ENCODE measurements at regions not wholly inside any gene's neighbourhood (a gene's known extent, or its start where the extent isn't known, plus 50 kb on each side); places are given as distances from the start of the nearest gene placed in this dataset.

DNA sequence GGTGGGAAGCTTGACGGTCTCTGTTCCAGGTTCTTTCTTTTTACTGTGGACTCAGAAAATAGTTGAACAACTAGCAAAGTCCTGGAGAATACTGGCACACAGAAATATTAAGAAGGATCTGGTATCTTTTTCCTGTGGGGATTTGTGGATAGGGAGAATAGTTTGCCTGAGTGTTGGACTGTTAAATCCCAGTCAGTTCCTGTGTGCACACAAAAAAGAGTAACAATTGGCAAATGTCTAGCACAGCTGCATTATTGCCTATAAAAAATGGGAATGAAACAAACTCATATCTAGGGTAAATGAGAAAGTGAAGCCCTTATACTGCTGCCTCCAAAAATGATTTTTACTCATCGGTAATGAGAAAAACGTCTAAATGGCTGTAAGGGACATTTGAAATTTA lies 828.2 kb downstream of the JRKL start:
- Mint-ChIP-seq H3K4me3 (no peak overlapping the region), H3K27me3 (no peaks in the 10 kb centered on the region), H3K9me3 (ENCODE audit: low read depth) (peaks cover 2% of the 10 kb centered on the region), H3K36me3 (no peaks in the 10 kb centered on the region), H3K4me1 (no peaks in the 10 kb centered on the region), H3K27ac (no peak overlapping the region)
- DNase-seq (no peak), ATAC-seq (no peak)
- CTCF ChIA-PET, result no interaction called here

DNA sequence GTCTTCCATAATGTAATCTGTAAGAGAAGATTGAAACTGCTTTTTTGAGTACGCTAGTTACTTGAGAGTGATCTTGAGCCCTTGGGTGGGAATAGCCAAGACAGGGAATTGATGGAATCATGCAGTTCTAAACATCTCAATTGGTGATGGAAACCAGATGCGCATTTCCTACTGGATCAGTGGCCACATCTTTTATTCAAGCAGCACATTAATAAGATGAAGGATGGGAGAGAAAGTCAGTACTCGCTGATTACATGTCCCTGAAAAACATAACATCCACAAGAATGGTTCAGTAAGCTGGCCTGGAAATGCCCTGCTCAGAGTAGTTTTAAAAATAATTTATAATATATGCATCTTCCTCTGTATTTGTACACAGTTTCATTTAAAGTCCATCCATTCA lies 833.8 kb downstream of the JRKL start:
- H3K36me3 Mint-ChIP-seq, result no peaks in the 10 kb centered on the region
- H3K4me3 Mint-ChIP-seq, result no peak overlapping the region
- CTCF ChIA-PET, result no interaction called here
- no peaks in the 10 kb centered on the region for H3K27me3 Mint-ChIP-seq
- peaks cover 2% of the 10 kb centered on the region for H3K9me3 Mint-ChIP-seq (ENCODE audit: low read depth)
- DNase-seq (no peak), ATAC-seq (no peak)
- no peaks in the 10 kb centered on the region for H3K4me1 Mint-ChIP-seq
- H3K27ac Mint-ChIP-seq, result no peak overlapping the region

DNA sequence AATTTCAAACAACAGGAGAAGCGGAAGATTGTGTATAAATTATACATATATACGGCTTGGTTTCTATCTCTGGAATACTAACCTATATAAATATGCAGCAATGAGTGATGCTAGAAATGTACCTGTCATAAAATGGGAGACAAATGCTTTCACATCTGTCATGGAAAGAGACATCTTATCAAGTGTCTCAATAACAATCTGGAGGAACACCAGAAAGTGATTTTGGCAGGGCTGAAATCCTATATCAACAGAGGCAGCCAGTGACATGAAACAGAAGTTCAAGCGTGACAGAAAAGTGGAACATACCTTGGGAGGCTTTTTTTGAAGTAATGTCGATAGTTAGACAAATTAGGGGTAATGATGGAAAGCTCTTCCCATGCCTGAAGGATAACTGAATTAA lies 834.6 kb downstream of the JRKL start:
- no peak for ATAC-seq
- CTCF ChIA-PET, result no interaction called here
- H3K27ac Mint-ChIP-seq, result no peak overlapping the region

DNA sequence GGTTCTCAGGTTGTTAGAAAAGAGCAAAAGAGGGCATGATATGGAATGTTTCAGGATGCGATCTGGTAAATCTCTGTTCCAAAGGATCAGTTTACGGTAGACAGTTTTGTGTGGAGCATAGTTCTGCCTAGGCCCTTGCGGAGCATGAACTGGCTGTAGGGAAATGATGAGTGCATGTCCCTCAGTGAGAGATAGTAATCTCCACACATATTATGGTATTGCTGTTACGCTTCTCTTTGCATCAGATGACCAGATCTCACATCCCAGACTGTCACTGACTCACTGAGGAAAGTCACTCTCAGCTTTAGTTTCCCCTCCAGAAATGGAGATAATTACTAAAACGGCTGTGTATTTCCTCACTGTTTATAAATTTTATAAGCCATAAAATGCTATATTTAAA lies 836.0 kb downstream of the JRKL start:
- no peak for DNase-seq
- Mint-ChIP-seq H3K4me1 (no peaks in the 10 kb centered on the region), H3K9me3 (ENCODE audit: low read depth) (peaks cover 2% of the 10 kb centered on the region), H3K4me3 (no peak overlapping the region), H3K27me3 (no peaks in the 10 kb centered on the region), H3K27ac (no peak overlapping the region), H3K36me3 (no peaks in the 10 kb centered on the region)
- no peak for ATAC-seq
- CTCF ChIA-PET, result no interaction called here

More for the DNA sequence above, 834.6 kb downstream of the JRKL start:
- H3K27me3 Mint-ChIP-seq, result no peaks in the 10 kb centered on the region
- peaks cover 2% of the 10 kb centered on the region for H3K9me3 Mint-ChIP-seq (ENCODE audit: low read depth)
- H3K4me3 Mint-ChIP-seq, result no peak overlapping the region
- no peaks in the 10 kb centered on the region for H3K36me3 Mint-ChIP-seq
- DNase-seq, result no peak
- no peaks in the 10 kb centered on the region for H3K4me1 Mint-ChIP-seq

DNA sequence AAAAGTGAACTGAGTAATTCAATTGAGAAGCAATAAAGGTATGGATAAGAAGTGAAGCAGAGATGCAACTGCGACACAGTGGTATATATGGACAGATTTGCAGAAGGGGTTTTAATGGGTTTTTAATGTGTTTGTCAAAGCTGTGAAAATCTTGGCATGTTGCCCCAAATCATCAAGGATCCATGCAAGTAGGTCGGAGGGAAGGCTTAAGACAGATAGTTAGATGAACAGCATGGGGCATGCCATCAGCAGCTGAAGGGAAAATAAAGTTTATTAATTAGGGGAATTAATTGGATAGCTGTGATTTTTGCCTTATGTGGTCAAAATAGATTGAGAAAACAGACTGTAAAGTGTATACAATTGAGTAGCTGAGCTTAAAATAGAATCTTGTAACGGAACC lies 840.1 kb downstream of the JRKL start:
- no peak overlapping the region for H3K27ac Mint-ChIP-seq
- H3K27me3 Mint-ChIP-seq, result no peaks in the 10 kb centered on the region
- ATAC-seq (no peak), DNase-seq (no peak)
- no peaks in the 10 kb centered on the region for H3K4me1 Mint-ChIP-seq
- CTCF ChIA-PET, result no interaction called here
- no peak overlapping the region for H3K4me3 Mint-ChIP-seq
- H3K36me3 Mint-ChIP-seq, result no peaks in the 10 kb centered on the region
- H3K9me3 Mint-ChIP-seq (ENCODE audit: low read depth), result peaks cover 7% of the 10 kb centered on the region

DNA sequence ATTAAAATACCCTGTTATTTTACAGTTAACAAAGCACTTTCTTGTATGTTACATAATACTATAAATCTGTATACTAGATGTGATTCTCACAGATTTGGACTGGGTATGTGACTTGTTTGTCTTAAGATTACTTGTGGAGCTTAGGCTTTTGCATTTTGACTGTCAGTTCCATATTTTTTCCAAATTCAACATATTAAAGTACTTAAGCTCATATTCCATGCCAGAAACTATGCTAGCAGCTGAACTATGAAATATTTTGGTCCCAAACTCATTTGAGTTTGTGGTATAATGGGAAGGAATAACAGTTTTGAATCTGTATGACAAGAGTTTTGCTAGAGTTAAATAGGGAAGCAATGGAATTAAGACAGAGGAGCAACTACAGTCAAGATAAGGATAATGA lies 841.4 kb downstream of the JRKL start:
- CTCF ChIA-PET, result no interaction called here
- no peak overlapping the region for H3K27ac Mint-ChIP-seq
- H3K4me1 Mint-ChIP-seq, result no peaks in the 10 kb centered on the region
- ATAC-seq, result no peak
- H3K27me3 Mint-ChIP-seq, result no peaks in the 10 kb centered on the region
- peaks cover 7% of the 10 kb centered on the region for H3K9me3 Mint-ChIP-seq (ENCODE audit: low read depth)
- no peak for DNase-seq
- H3K4me3 Mint-ChIP-seq, result no peak overlapping the region
- H3K36me3 Mint-ChIP-seq, result no peaks in the 10 kb centered on the region

DNA sequence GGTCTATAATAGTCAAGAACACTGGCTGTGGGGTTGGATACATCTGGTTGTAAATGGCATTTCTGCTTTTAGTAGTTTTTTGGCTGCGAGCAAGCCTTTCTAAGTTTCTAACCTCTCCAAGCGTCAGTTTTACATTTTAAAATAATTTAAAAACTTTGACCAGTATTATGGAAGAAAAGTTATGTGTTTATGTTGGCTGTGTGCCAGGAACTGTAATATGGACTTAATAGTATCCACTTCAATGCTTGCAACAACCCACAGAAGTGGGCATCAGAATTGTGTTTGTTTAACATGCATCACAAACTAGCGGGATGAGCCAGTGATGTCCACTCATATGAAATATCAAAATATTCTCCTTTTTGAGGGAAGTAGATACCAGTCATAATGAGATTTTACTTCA lies 844.2 kb downstream of the JRKL start:
- Mint-ChIP-seq H3K27me3 (no peaks in the 10 kb centered on the region), H3K27ac (no peak overlapping the region), H3K4me3 (no peak overlapping the region), H3K36me3 (no peaks in the 10 kb centered on the region), H3K9me3 (ENCODE audit: low read depth) (peaks cover 7% of the 10 kb centered on the region), H3K4me1 (no peaks in the 10 kb centered on the region)
- DNase-seq (no peak), ATAC-seq (no peak)
- CTCF ChIA-PET, result no interaction called here

DNA sequence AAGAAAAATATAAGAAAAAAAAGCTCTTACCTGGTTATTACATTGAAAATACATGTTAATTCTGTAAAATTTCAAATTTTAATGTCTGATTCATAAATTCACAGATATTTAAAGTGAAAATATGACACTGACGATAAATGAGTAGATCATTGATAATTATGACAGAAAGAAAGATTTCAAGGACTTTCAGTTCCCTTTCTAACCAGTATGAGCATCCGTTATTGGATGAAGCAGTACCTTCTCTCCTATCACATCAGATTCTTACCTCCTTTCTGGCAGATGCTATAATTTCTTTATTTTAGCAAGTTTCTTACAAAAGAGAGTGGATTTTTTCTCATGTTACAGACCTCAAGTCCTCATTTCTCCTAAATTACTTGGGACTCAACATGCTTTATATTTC lies 847.3 kb downstream of the JRKL start:
- H3K4me3 Mint-ChIP-seq, result no peak overlapping the region
- H3K36me3 Mint-ChIP-seq, result no peaks in the 10 kb centered on the region
- no peaks in the 10 kb centered on the region for H3K27me3 Mint-ChIP-seq
- DNase-seq (no peak), ATAC-seq (no peak)
- CTCF ChIA-PET, result no interaction called here
- H3K27ac Mint-ChIP-seq, result no peak overlapping the region
- no peaks in the 10 kb centered on the region for H3K4me1 Mint-ChIP-seq
- H3K9me3 Mint-ChIP-seq (ENCODE audit: low read depth), result peaks cover 7% of the 10 kb centered on the region

DNA sequence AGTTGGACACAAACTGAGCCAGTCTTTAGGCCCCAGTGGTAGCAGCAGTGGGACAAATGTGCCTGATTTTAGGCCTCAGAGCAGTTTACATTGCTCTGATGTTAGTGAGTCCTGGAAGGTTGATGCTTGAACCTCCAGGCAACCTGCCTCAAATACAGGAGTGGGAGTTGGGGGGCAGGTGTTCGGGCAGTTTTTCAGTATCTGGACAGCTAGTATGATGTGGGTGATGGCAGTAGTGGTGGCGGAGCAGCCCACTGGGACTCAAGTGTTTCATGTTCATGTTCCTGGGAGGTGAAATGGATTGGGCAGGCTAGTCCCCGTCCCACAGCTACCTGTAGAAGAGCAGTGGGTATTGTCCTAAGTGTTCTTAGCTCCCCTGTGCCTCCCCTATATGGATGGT lies 857.8 kb downstream of the JRKL start:
- ATAC-seq, result no peak

DNA sequence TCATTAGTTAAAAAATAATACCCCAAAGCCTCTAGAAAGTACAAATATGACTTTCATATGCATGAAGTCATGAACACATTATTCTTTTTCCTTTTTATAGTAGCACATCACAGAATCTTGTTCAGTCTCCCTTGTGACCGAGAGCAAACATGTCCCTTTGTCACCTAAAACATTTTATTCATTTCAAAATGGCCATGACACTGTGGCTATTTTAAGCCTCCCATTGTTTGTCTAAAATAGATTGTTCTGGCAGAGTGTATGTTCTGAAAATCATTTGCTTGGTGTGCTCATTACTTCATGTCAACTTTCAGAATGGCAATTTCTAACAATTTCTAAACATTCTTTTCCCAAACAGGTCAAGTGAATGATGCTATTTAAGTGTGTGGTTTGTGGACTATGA lies 865.0 kb downstream of the JRKL start:
- no peak for ATAC-seq
- CTCF ChIA-PET, result no interaction called here

More for the DNA sequence above, 857.8 kb downstream of the JRKL start:
- H3K36me3 Mint-ChIP-seq, result no peaks in the 10 kb centered on the region
- no peak for DNase-seq
- H3K27me3 Mint-ChIP-seq, result no peaks in the 10 kb centered on the region
- CTCF ChIA-PET, result no interaction called here
- H3K27ac Mint-ChIP-seq, result no peak overlapping the region
- peaks cover 9% of the 10 kb centered on the region for H3K9me3 Mint-ChIP-seq (ENCODE audit: low read depth)
- no peaks in the 10 kb centered on the region for H3K4me1 Mint-ChIP-seq
- no peak overlapping the region for H3K4me3 Mint-ChIP-seq

DNA sequence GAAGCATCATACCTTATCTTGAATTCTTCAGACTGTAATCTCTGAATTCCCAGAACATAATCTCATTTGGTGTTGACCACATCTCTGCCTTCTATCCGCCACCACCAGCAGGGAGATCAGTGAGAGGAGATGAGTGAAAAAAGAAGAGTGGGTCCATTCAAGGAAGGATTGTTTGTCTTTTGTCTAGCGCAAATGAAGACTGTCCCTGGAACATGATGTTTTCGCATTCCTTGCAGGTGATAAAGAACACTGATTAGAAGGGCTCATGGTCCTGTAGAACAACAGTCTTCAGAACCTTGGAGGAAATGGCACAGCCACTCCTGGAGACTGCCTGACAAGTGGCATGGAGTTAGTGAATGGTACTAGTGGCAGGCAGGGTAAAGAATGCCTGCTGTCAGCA lies 869.6 kb downstream of the JRKL start:
- H3K4me3 Mint-ChIP-seq, result no peak overlapping the region
- H3K36me3 Mint-ChIP-seq, result no peaks in the 10 kb centered on the region
- no peaks in the 10 kb centered on the region for H3K4me1 Mint-ChIP-seq
- CTCF ChIA-PET, result no interaction called here
- ATAC-seq (no peak), DNase-seq (no peak)
- H3K27me3 Mint-ChIP-seq, result no peaks in the 10 kb centered on the region
- H3K9me3 Mint-ChIP-seq (ENCODE audit: low read depth), result peaks cover 5% of the 10 kb centered on the region
- H3K27ac Mint-ChIP-seq, result no peak overlapping the region

More for the DNA sequence above, 865.0 kb downstream of the JRKL start:
- Mint-ChIP-seq H3K9me3 (ENCODE audit: low read depth) (peaks cover 5% of the 10 kb centered on the region), H3K27me3 (no peaks in the 10 kb centered on the region), H3K4me1 (no peaks in the 10 kb centered on the region), H3K4me3 (no peak overlapping the region), H3K36me3 (no peaks in the 10 kb centered on the region), H3K27ac (no peak overlapping the region)
- DNase-seq, result no peak

DNA sequence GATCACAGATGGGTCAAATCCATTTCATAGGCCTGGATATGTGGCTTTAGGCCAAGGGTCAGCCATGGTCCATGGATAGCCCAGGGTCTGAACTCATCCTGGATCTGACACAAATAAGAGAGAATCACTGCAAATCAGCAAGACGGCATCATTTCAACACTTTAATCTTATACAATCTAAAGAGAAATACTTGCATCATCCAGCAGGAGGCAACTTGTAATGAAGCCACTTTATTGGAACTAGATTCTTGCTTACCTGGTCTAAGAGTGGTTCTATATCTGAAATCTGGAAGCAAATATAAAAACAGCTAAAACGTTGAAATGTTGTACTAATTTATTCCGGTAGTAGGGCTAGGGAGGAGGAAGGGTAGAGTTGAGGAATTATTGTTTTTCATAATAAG lies 870.1 kb downstream of the JRKL start:
- no peak overlapping the region for H3K27ac Mint-ChIP-seq
- ATAC-seq, result no peak
- DNase-seq, result no peak
- no peaks in the 10 kb centered on the region for H3K36me3 Mint-ChIP-seq
- no peak overlapping the region for H3K4me3 Mint-ChIP-seq
- H3K9me3 Mint-ChIP-seq (ENCODE audit: low read depth), result peaks cover 6% of the 10 kb centered on the region
- no peaks in the 10 kb centered on the region for H3K4me1 Mint-ChIP-seq
- no peaks in the 10 kb centered on the region for H3K27me3 Mint-ChIP-seq
- CTCF ChIA-PET, result no interaction called here

DNA sequence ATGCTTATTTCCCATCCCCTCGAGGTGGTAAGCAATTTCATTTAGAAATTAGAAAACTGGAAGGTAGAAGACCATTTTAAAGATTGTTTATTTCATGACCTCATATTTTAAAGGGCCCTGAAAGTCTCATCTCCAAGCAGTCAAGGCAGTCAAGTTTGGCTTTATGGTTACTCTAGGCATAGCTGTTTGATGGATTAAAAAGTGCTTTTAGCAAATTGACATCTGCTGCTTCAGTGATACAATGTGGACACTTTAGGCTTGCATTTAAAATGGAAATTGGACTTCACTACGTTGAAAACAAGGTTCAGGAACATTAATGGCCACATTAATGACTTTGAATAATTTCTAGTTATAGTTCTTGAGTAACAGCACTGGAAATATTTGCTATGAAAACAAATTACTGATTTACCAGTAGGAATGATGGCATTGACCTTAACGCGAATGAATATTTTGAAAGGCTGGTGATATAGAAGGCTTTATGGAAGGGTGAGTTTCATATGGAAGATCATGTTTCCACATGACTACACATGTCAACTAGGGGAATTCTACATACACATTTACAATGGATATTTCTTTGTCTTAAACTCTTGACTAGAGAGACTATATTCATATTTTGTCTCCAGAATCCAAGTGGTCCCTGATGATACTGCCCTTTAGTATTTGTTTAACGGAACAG lies 873.5 kb downstream of the JRKL start:
- no peak for ATAC-seq
- DNase-seq, result no peak
- H3K9me3 Mint-ChIP-seq (ENCODE audit: low read depth), result peaks cover 7% of the 10 kb centered on the region
- H3K4me3 Mint-ChIP-seq, result no peak overlapping the region
- H3K36me3 Mint-ChIP-seq, result no peaks in the 10 kb centered on the region
- H3K27ac Mint-ChIP-seq, result no peak overlapping the region
- H3K4me1 Mint-ChIP-seq, result no peaks in the 10 kb centered on the region
- CTCF ChIA-PET, result no interaction called here
- H3K27me3 Mint-ChIP-seq, result no peaks in the 10 kb centered on the region

DNA sequence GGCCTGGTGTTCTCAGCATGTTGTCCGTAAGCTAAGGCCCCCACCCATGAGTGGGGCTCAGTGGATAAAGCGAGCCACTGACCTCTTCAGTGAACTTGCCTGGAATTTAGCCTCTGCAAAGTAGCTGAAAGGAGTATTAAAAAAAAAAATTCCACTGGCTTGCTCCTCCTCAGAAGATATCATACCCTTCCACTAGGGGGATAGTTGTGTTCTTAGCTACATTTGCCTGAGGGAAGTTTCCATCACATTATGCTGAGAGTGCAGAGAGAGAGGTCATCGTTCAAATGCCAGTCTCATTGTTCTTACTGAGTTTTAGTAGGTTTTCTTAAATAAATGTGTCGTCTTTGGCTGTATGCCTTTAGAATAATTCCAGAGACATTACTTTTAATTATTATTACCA lies 879.7 kb downstream of the JRKL start:
- Mint-ChIP-seq H3K4me3 (no peak overlapping the region), H3K9me3 (ENCODE audit: low read depth) (peaks cover 9% of the 10 kb centered on the region), H3K4me1 (no peaks in the 10 kb centered on the region), H3K27me3 (no peaks in the 10 kb centered on the region), H3K27ac (no peak overlapping the region), H3K36me3 (no peaks in the 10 kb centered on the region)
- no peak for DNase-seq
- no peak for ATAC-seq
- CTCF ChIA-PET, result no interaction called here

DNA sequence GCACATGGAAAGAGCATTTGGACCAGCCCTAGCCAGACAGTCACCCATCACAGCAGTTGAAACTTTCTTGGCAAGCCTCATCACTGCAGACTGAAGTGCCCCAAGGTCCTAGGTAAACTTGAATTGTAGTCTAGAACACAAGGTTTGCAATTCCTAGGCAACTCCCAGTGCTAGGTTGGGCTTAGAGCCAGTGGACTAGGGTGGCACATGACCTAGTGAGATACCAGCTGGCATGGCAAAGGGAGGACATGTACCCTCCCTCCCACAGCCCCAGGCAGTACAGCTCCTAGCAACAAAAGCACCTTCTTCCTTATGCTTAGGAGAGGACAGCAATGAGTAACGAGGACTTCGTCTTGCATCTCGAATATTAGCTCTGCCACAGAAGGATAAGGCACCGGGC lies 889.5 kb downstream of the JRKL start:
- ATAC-seq, result no peak
- Mint-ChIP-seq H3K4me3 (no peak overlapping the region), H3K4me1 (no peaks in the 10 kb centered on the region), H3K27me3 (no peaks in the 10 kb centered on the region), H3K27ac (no peak overlapping the region), H3K9me3 (ENCODE audit: low read depth) (peaks cover 4% of the 10 kb centered on the region), H3K36me3 (no peaks in the 10 kb centered on the region)
- CTCF ChIA-PET, result no interaction called here
- no peak for DNase-seq

Measured in activated CD8-positive, alpha-beta memory T cell treated with anti-CD3 and anti-CD28 coated beads, Interleukin-2, amount 10 ng/mL, durations not matched to agents 7 days and 5 days (primary cell).